ENCODE measurements at regions not wholly inside any gene's neighbourhood (a gene's known extent, or its start where the extent isn't known, plus 50 kb on each side); places are given as distances from the start of the nearest gene placed in this dataset.
"Not testable (repeated sequence)": the region's sequence is repeated elsewhere in the genome, so short reads cannot be mapped to it uniquely, and the experiment has no call there.

DNA sequence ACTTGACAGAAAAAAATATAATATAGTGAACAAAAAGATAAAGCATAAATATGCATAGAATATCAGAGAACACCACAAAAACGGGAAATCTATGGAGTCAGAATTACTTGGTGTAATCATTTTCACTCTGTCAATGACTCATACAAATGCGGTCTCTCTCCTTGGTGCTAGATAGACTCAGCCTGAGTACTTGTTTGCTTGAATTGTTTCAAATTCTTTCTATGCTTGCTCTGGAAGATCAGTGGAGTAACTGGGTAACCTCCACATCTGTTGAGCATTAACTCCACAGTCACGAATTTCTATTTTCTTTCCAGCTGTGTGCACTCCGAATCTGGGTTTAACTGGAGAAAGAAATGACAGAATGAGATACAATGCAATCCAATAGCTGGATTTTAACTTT is 760.4 kb downstream of the ZPLD1 start:
- no peak overlapping the region for H3K27ac ChIP-seq (ENCODE audit: low read depth, low read length)
- no peaks in the 10 kb centered on the region for H3K27me3 ChIP-seq (ENCODE audit: control insufficient read depth, insufficient read depth, low read length)
- H3K9ac ChIP-seq (ENCODE audit: low read length) = no peak overlapping the region
- H3K4me3 ChIP-seq (ENCODE audit: low read length) = no peak overlapping the region
- H3K4me1 ChIP-seq (ENCODE audit: control insufficient read depth, insufficient read depth, low read length) = peaks cover 5% of the 10 kb centered on the region
- no peaks in the 10 kb centered on the region for H3K36me3 ChIP-seq (ENCODE audit: control insufficient read depth, insufficient read depth, low read length)

DNA sequence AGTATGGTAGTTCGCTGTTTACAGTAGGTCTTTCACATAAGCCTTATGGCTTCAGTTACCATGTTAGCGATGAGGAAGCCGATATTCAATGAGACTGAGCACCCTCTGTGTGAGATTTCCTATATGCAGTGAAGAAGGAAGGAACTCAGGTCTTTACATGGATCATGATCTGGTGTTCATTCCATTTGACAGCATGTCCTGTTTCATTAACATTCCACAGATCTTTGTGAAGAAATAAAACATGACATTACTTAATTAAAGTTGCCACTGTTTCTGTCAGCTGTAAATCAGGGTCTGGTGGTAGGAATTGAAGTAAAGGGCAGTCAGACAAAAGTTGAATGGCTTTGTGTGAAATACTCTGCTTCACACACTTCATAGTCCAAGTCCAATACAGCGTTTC is 768.6 kb downstream of the ZPLD1 start:
- H3K9ac ChIP-seq (ENCODE audit: low read length) = no peak overlapping the region
- H3K27me3 ChIP-seq (ENCODE audit: control insufficient read depth, insufficient read depth, low read length) = no peaks in the 10 kb centered on the region

DNA sequence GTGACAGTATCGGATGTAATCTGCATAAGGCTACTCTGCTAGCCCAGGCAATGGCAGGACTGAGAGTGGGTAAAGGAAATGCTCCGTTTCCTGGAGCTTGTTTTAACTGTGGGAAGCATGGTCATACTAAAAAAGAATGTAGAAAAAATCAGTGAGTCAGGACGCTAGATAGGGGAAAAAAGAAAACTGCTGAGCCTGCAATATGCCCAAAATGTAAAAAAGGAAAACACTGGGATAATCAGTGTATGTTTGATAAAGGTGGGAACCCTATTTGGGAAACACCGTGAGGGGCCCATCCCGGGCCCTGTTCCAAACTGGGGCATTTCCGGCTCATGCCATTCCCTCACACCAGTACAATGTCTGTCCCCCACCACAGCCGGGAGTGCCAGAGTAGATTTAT is 775.8 kb downstream of the ZPLD1 start:
- Histone ChIP-seq H3K36me3 (ENCODE audit: control insufficient read depth, insufficient read depth, low read length) (no peaks in the 10 kb centered on the region), H3K4me1 (ENCODE audit: control insufficient read depth, insufficient read depth, low read length) (no peaks in the 10 kb centered on the region), H3K27me3 (ENCODE audit: control insufficient read depth, insufficient read depth, low read length) (no peaks in the 10 kb centered on the region), H3K9ac (ENCODE audit: low read length) (no peak overlapping the region), H3K27ac (ENCODE audit: low read depth, low read length) (no peak overlapping the region), H3K4me3 (ENCODE audit: low read length) (no peak overlapping the region)

More for the DNA sequence above, 768.6 kb downstream of the ZPLD1 start:
- Histone ChIP-seq H3K4me3 (ENCODE audit: low read length) (no peak overlapping the region), H3K4me1 (ENCODE audit: control insufficient read depth, insufficient read depth, low read length) (peaks cover 5% of the 10 kb centered on the region), H3K27ac (ENCODE audit: low read depth, low read length) (no peak overlapping the region), H3K36me3 (ENCODE audit: control insufficient read depth, insufficient read depth, low read length) (no peaks in the 10 kb centered on the region)

DNA sequence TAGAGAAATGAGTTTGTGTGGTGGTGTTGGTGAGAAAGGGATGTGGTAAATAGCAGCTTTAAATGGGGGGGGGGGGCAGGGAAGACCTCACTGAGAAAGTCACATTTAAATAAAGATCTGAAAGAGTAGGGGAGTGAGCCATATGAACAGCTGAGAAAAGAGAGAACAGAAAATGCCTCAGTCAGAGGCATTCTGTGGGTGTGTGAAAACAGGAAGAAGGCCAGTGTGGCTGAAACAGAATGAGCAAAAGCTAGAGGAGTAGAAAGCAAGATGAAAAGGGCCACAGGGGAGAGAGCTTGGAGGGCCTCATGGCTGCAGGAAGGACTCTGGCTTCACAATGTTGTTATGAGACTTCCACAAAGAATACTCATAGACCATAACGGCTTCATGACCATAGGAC is 783.3 kb downstream of the ZPLD1 start:
- Histone ChIP-seq H3K27me3 (ENCODE audit: control insufficient read depth, insufficient read depth, low read length) (no peaks in the 10 kb centered on the region), H3K4me3 (ENCODE audit: low read length) (no peak overlapping the region), H3K4me1 (ENCODE audit: control insufficient read depth, insufficient read depth, low read length) (no peaks in the 10 kb centered on the region), H3K9ac (ENCODE audit: low read length) (no peak overlapping the region), H3K36me3 (ENCODE audit: control insufficient read depth, insufficient read depth, low read length) (no peaks in the 10 kb centered on the region), H3K27ac (ENCODE audit: low read depth, low read length) (no peak overlapping the region)

DNA sequence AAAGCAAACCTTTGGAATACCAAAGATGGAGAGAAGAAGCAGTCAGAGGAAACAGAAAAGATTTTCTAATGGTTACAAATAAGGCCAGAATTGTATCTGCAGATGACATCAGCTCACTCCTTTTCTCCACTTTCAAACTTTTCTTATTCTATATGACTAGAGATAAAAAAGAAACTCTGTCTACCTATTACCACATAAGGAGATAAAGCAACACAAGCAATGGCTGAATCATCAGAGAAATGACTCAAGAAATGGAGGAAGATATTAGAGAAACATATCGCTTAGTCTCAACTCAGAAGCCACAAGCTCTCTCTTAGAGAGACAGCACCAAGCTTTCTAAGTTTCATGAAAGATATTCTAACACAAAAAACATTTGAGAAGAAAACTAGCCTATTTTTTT is 784.0 kb downstream of the ZPLD1 start:
- Histone ChIP-seq H3K9ac (ENCODE audit: low read length) (no peak overlapping the region), H3K36me3 (ENCODE audit: control insufficient read depth, insufficient read depth, low read length) (no peaks in the 10 kb centered on the region)

DNA sequence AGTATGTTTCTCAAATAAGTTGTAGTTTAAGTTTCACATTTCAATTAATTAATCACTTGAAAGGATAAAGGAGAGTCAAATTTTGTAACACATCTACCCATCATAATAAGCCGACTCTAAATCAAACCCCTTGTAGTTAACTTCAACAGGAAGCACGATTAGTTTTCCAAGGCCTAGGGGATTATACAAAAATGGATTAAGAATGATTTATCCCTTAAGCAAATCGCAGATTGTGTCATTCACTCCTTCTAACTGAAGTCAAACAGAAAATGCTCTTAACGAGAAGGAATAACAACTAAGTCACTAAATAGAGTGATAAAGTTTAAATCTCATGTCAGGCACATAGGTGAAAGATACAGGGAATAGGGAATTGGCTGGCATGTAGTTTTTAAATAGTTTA is 792.8 kb downstream of the ZPLD1 start:
- Histone ChIP-seq H3K4me3 (ENCODE audit: low read length) (no peak overlapping the region), H3K9ac (ENCODE audit: low read length) (no peak overlapping the region), H3K4me1 (ENCODE audit: control insufficient read depth, insufficient read depth, low read length) (no peaks in the 10 kb centered on the region), H3K27ac (ENCODE audit: low read depth, low read length) (no peak overlapping the region), H3K27me3 (ENCODE audit: control insufficient read depth, insufficient read depth, low read length) (no peaks in the 10 kb centered on the region), H3K36me3 (ENCODE audit: control insufficient read depth, insufficient read depth, low read length) (no peaks in the 10 kb centered on the region)

More for the DNA sequence above, 784.0 kb downstream of the ZPLD1 start:
- H3K27me3 ChIP-seq (ENCODE audit: control insufficient read depth, insufficient read depth, low read length) = no peaks in the 10 kb centered on the region
- no peak overlapping the region for H3K27ac ChIP-seq (ENCODE audit: low read depth, low read length)
- H3K4me1 ChIP-seq (ENCODE audit: control insufficient read depth, insufficient read depth, low read length) = no peaks in the 10 kb centered on the region
- no peak overlapping the region for H3K4me3 ChIP-seq (ENCODE audit: low read length)

DNA sequence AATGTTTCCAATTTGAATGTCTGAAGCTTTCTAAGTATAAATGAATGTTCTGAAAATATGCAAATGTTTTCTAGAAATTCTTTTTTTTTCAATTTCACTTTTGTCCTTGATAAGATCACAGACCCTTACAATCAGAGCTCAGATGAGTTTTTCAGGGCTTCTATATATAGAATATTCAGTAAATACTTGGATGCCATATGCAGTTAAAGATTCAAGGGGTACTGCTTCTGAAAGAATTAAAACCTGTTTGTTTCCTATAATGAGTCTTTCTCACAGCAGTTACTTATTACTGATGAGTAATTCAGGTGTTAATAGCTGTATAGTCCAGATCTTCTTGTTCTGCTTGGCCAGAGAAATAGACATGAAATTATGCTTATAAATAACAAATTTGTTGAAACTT is 812.6 kb downstream of the ZPLD1 start:
- H3K27me3 ChIP-seq (ENCODE audit: control insufficient read depth, insufficient read depth, low read length) = no peaks in the 10 kb centered on the region
- no peaks in the 10 kb centered on the region for H3K4me1 ChIP-seq (ENCODE audit: control insufficient read depth, insufficient read depth, low read length)
- no peaks in the 10 kb centered on the region for H3K36me3 ChIP-seq (ENCODE audit: control insufficient read depth, insufficient read depth, low read length)
- H3K4me3 ChIP-seq (ENCODE audit: low read length) = no peak overlapping the region
- H3K27ac ChIP-seq (ENCODE audit: low read depth, low read length) = no peak overlapping the region
- no peak overlapping the region for H3K9ac ChIP-seq (ENCODE audit: low read length)

DNA sequence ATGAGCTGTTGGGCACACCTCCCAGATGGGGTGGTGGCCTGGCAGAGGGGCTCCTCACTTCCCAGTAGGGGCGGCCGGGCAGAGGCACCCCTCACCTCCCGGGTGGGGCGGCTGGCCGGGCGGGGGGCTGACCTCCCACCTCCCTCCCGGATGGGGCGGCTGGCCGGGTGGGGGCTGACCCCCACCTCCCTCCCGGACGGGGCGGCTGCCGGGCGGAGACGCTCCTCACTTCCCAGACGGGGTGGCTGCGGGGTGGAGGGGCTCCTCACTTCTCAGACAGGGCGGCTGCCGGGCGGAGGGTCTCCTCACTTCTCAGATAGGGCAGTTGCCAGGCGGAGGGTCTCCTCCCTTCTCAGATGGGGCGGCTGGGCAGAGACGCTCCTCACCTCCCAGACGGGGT is 820.0 kb downstream of the ZPLD1 start:
- not testable (repeated sequence) for H3K27me3 ChIP-seq (ENCODE audit: control insufficient read depth, insufficient read depth, low read length); H3K4me3 ChIP-seq (ENCODE audit: low read length); H3K27ac ChIP-seq (ENCODE audit: low read depth, low read length); H3K4me1 ChIP-seq (ENCODE audit: control insufficient read depth, insufficient read depth, low read length); H3K36me3 ChIP-seq (ENCODE audit: control insufficient read depth, insufficient read depth, low read length); H3K9ac ChIP-seq (ENCODE audit: low read length)

DNA sequence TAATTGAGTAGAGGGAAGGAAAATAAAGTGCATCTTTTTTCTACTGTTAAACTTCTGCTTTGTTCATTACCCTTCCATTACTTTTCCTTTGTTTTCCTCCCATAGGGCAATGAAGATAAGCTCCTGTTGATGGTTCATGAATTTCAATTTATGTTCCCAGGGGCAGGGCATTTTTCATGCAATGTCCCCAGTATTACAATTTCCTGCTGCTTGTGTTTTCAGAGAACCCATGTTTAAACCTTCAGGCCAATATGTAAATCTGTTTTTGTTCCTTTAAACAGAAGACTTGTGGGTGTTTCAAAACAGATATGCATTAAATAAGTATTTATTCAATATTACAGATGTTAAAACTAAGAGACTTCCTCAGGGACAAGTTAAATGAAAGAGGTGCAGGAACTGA is 834.5 kb downstream of the ZPLD1 start:
- Histone ChIP-seq H3K4me1 (ENCODE audit: control insufficient read depth, insufficient read depth, low read length) (no peaks in the 10 kb centered on the region), H3K4me3 (ENCODE audit: low read length) (no peak overlapping the region), H3K36me3 (ENCODE audit: control insufficient read depth, insufficient read depth, low read length) (no peaks in the 10 kb centered on the region), H3K27ac (ENCODE audit: low read depth, low read length) (no peak overlapping the region), H3K27me3 (ENCODE audit: control insufficient read depth, insufficient read depth, low read length) (no peaks in the 10 kb centered on the region), H3K9ac (ENCODE audit: low read length) (no peak overlapping the region)

DNA sequence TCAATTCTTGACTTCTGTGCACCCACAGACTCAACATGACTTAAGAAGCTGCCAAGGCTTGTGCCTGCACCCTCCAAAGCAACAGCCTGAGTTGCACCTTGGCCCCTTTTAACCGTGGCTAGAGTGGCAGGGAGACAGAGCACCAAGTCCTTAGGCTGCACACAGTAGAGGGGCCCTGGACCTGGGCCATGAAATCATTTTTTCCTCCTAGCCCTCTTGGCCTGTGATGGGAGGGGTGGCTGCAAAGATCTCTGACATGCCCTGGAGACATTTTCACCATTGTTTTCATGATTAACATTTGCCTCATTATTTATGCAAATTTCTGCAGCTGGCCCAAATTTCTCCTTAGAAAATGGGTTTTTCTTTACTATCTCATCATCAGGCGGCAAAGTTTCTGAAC is 836.8 kb downstream of the ZPLD1 start:
- Histone ChIP-seq H3K36me3 (ENCODE audit: control insufficient read depth, insufficient read depth, low read length) (no peaks in the 10 kb centered on the region), H3K4me3 (ENCODE audit: low read length) (no peak overlapping the region), H3K4me1 (ENCODE audit: control insufficient read depth, insufficient read depth, low read length) (no peaks in the 10 kb centered on the region), H3K9ac (ENCODE audit: low read length) (no peak overlapping the region), H3K27ac (ENCODE audit: low read depth, low read length) (no peak overlapping the region), H3K27me3 (ENCODE audit: control insufficient read depth, insufficient read depth, low read length) (no peaks in the 10 kb centered on the region)

DNA sequence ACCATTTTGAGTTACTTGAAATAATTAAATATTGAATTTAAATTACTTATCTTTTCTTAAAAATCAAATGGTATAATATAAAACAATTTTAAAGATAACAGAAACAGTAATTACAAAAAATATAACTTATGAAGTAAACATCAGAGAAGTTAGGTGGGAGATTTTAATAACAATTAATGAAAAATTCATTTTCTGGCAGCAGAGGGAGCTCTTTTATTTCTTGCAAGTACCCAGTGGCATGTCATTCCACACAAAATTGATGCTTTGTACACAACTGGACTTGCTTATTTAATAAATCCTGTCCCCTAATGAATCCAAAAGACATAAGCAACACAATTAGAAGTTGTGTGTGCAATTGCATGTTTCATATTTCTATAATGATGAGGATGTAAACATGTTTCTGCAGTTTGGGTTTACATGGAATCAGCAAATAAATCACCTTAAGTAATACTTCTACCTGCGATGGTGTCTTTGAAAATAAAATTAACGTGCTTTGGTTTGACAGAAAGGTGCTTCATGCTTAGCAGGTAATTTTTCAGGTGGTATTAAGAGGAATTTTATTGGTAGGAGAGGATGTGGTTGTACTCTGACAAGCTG is 861.3 kb downstream of the ZPLD1 start:
- Histone ChIP-seq H3K9ac (ENCODE audit: low read length) (no peak overlapping the region), H3K36me3 (ENCODE audit: control insufficient read depth, insufficient read depth, low read length) (no peaks in the 10 kb centered on the region), H3K27me3 (ENCODE audit: control insufficient read depth, insufficient read depth, low read length) (no peaks in the 10 kb centered on the region), H3K27ac (ENCODE audit: low read depth, low read length) (no peak overlapping the region), H3K4me3 (ENCODE audit: low read length) (no peak overlapping the region), H3K4me1 (ENCODE audit: control insufficient read depth, insufficient read depth, low read length) (no peaks in the 10 kb centered on the region)

DNA sequence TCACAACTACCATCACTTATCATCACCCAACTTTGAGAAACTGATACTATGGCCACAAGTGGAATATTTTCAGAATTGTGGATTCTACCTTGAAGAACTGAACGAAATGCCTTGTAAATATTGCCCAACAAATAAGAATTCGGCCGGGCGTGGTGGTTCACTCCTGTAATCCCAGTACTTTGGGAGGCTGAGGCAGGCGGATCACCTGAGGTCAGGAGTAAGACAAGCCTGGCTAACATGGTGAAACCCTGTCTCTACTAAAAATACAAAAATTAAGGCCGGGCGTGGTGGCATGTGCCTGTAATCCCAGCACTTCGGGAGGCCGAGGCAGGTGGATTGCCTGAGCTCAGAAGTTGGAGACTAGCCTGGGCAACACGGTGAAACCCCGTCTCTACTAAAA is 862.7 kb downstream of the ZPLD1 start:
- H3K9ac ChIP-seq (ENCODE audit: low read length); H3K27me3 ChIP-seq (ENCODE audit: control insufficient read depth, insufficient read depth, low read length); H3K4me3 ChIP-seq (ENCODE audit: low read length); H3K27ac ChIP-seq (ENCODE audit: low read depth, low read length); H3K4me1 ChIP-seq (ENCODE audit: control insufficient read depth, insufficient read depth, low read length); H3K36me3 ChIP-seq (ENCODE audit: control insufficient read depth, insufficient read depth, low read length): not testable (repeated sequence)

DNA sequence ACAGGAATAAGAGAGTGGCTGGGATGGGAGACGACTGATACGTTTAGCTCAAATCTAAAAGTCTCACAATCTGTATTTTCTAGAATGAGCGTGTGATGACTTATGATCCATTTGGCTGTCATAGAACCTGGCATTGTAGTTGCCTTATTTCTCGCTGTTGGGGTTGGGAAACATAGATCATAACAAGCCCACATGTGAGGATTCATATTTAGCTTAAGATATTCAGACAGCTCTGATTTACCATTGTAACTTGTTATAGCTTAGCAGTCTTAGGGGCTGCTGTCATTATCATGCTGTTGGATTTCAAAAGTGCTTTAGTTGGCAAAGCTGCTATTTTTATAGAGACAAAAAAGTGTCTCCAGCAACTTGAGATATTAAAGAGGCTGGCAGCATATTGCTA is 871.3 kb downstream of the ZPLD1 start:
- H3K36me3 ChIP-seq (ENCODE audit: control insufficient read depth, insufficient read depth, low read length) = no peaks in the 10 kb centered on the region
- H3K4me1 ChIP-seq (ENCODE audit: control insufficient read depth, insufficient read depth, low read length) = no peaks in the 10 kb centered on the region
- H3K27me3 ChIP-seq (ENCODE audit: control insufficient read depth, insufficient read depth, low read length) = no peaks in the 10 kb centered on the region
- no peak overlapping the region for H3K4me3 ChIP-seq (ENCODE audit: low read length)
- H3K27ac ChIP-seq (ENCODE audit: low read depth, low read length) = no peak overlapping the region
- H3K9ac ChIP-seq (ENCODE audit: low read length) = no peak overlapping the region

Measured in rectal smooth muscle tissue (tissue), 1 donor.